KMS-11 (cell line): ENCODE measurements at regions not wholly inside any gene's neighbourhood (a gene's known extent, or its start where the extent isn't known, plus 50 kb on each side); places are given as distances from the start of the nearest gene placed in this dataset.

Experiments used
- H2AFZ ChIP-seq: fragments of 200-600 bp; sonication (generic); 2 replicates; pipeline ENCODE4 v1.6.1; 2016; ENCODE audit warnings: antibody characterized with exemption, mixed run types, low read depth
- H3K27ac ChIP-seq: fragments of 200-600 bp; sonication (generic); 2 replicates; pipeline ENCODE4 v1.6.1; 2016; ENCODE audit warnings: mild to moderate bottlenecking, mixed run types
- H3K27me3 ChIP-seq: fragments of 200-600 bp; sonication (generic); 2 replicates; pipeline ENCODE4 v1.6.1; 2017; ENCODE audit warnings: mild to moderate bottlenecking, low read depth, mixed run types, moderate library complexity; ENCODE audit not compliant: insufficient read depth
- H3K36me3 ChIP-seq: fragments of 200-600 bp; sonication (generic); 2 replicates; pipeline ENCODE4 v1.6.1; 2017; ENCODE audit warnings: mild to moderate bottlenecking, mixed run types; ENCODE audit not compliant: insufficient read depth
- H3K4me1 ChIP-seq: fragments of 200-600 bp; sonication (generic); 2 replicates; pipeline ENCODE4 v1.6.1; 2016; ENCODE audit warnings: mild to moderate bottlenecking, low read depth, mixed run types; ENCODE audit not compliant: poor library complexity, severe bottlenecking
- H3K4me2 ChIP-seq: fragments of 200-600 bp; sonication (generic); 2 replicates; pipeline ENCODE4 v1.7.0; 2016; ENCODE audit warnings: mild to moderate bottlenecking, mixed run types
- H3K4me3 ChIP-seq: fragments of 200-600 bp; sonication (generic); IDR thresholded peaks from 2 replicates; pipeline ENCODE4 v1.6.1; 2017; ENCODE audit warnings: low read depth, low read length, mixed read lengths; ENCODE audit not compliant: insufficient read depth
- H3K79me2 ChIP-seq: fragments of 200-600 bp; sonication (generic); 2 replicates; pipeline ENCODE4 v1.6.1; 2016; ENCODE audit warnings: low read depth, mixed run types; ENCODE audit not compliant: insufficient read depth
- H3K9ac ChIP-seq: fragments of 200-600 bp; sonication (generic); 2 replicates; pipeline ENCODE4 v1.6.1; 2016; ENCODE audit warnings: mild to moderate bottlenecking, mixed run types
- H4K20me1 ChIP-seq: fragments of 200-600 bp; sonication (generic); 2 replicates; pipeline ENCODE4 v1.6.1; 2016; ENCODE audit warnings: mild to moderate bottlenecking, mixed run types; ENCODE audit not compliant: insufficient read depth
- CTCF ChIP-seq: fragments of 200-600 bp; sonication (generic); conservative IDR thresholded peaks from 2 replicates; pipeline ENCODE4 v1.6.1; 2017; ENCODE audit warnings: low read depth, mild to moderate bottlenecking, antibody characterized with exemption, low read length, moderate library complexity, mixed read lengths

GRCh38 chr6:48839206-48839605 lies 623.8 kb downstream of the MMUT start:
- H3K27me3 ChIP-seq, result no peaks in the 10 kb centered on the region
- no peak overlapping the region for H3K4me3 ChIP-seq
- no peak overlapping the region for H3K9ac ChIP-seq
- no peak overlapping the region for H3K27ac ChIP-seq
- TF ChIP-seq CTCF, result no peak
- H2AFZ ChIP-seq, result no peak overlapping the region
- H4K20me1 ChIP-seq, result no peaks in the 10 kb centered on the region
- no peaks in the 10 kb centered on the region for H3K79me2 ChIP-seq
- no peak overlapping the region for H3K4me2 ChIP-seq
- H3K4me1 ChIP-seq, result peaks cover 17% of the 10 kb centered on the region
- H3K36me3 ChIP-seq, result no peaks in the 10 kb centered on the region

GRCh38 chr6:48837744-48838143 lies 625.3 kb downstream of the MMUT start:
- no peaks in the 10 kb centered on the region for H3K27me3 ChIP-seq
- TF ChIP-seq CTCF, result no peak
- H3K4me2 ChIP-seq, result no peak overlapping the region

GRCh38 chr6:48835421-48835958 lies 627.6 kb downstream of the MMUT start:
- Histone ChIP-seq H3K4me1 (peaks cover 17% of the 10 kb centered on the region), H3K27ac (no peak overlapping the region), H3K9ac (no peak overlapping the region), H3K4me2 (peak overlapping the region; percentile 46), H2AFZ (peak overlapping the region; percentile 79), H3K79me2 (no peaks in the 10 kb centered on the region), H4K20me1 (no peaks in the 10 kb centered on the region), H3K36me3 (no peaks in the 10 kb centered on the region), H3K4me3 (no peak overlapping the region), H3K27me3 (no peaks in the 10 kb centered on the region)
- no peak for TF ChIP-seq CTCF

More at GRCh38 chr6:48837744-48838143, 625.3 kb downstream of the MMUT start:
- Histone ChIP-seq H3K27ac (no peak overlapping the region), H3K79me2 (no peaks in the 10 kb centered on the region), H2AFZ (no peak overlapping the region), H4K20me1 (no peaks in the 10 kb centered on the region), H3K36me3 (no peaks in the 10 kb centered on the region), H3K9ac (no peak overlapping the region), H3K4me1 (peaks cover 17% of the 10 kb centered on the region), H3K4me3 (no peak overlapping the region)

GRCh38 chr6:48834706-48835105 lies 628.3 kb downstream of the MMUT start:
- Histone ChIP-seq H2AFZ (no peak overlapping the region), H3K36me3 (no peaks in the 10 kb centered on the region), H3K4me2 (no peak overlapping the region), H3K4me1 (peaks cover 17% of the 10 kb centered on the region), H3K79me2 (no peaks in the 10 kb centered on the region), H3K27me3 (no peaks in the 10 kb centered on the region), H3K27ac (no peak overlapping the region), H3K4me3 (no peak overlapping the region), H4K20me1 (no peaks in the 10 kb centered on the region), H3K9ac (no peak overlapping the region)
- no peak for TF ChIP-seq CTCF
